T-helper 1 cell (primary cell): ENCODE measurements at regions not wholly inside any gene's neighbourhood (a gene's known extent, or its start where the extent isn't known, plus 50 kb on each side); places are given as distances from the start of the nearest gene placed in this dataset.

Experiments used
- DNase-seq, 5 donors: peaks; one replicate each; pipeline ENCODE4 v3.0.0-alpha.2; 2012 to 2020

DNA sequence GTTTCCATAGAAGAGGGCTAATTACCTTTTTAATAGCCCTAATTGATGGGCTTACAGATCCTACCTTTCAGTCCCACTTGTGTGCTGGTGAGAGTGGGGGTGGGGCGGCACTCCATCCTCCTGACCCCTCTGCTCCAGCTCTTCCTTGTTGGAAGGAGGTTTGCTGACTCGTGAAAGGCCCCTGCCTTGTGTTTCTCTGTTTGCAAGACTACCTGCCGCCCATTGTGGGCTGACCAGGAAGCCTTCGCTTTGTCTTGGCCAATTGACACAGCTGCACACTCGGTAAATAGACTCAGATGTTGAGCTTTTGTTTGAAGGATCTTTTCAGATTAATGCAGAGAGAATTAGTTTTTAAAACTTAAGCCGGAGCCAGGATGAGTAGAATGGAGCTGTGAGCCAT is 197.3 kb upstream of the HES1 start:
- no peak for DNase-seq

DNA sequence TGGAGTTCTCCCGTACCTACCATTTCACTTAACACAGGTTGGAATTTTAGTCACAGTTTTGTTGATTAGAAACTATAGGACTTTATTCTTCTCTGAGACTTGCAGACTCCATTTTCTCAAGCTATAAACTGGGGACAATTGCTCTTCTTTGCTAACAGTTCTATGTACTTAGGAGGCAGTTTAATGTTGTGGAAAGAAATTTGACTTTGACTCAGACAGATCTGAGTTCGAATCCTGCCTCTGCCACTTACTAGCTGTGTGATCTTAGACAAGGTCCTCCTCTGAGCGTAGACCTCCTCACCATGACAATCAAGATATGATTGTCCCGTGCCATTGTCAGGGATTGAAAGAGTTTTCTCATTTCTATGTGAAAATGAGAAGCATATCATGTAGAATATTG is 196.4 kb upstream of the HES1 start:
- no peak for DNase-seq

DNA sequence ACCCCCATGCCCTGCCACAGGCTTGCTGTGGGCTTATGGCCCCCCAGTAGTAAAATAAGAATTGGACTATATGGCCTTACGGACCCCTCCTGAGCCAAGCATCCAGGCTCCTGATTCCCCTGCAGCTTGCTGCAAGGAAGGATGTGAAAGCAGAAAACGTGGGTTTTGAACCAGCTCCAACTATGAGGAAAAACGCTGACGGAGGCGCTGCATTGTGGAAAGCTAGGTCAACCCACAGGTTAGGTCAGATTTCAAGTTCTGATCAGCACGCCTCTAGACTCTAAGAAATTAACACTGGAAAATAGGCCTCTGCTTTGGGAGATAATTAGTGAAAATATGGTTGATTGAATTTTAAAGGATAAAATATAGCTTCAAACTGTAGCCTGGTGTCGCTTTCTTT is 195.4 kb upstream of the HES1 start:
- DNase-seq, result no peak

DNA sequence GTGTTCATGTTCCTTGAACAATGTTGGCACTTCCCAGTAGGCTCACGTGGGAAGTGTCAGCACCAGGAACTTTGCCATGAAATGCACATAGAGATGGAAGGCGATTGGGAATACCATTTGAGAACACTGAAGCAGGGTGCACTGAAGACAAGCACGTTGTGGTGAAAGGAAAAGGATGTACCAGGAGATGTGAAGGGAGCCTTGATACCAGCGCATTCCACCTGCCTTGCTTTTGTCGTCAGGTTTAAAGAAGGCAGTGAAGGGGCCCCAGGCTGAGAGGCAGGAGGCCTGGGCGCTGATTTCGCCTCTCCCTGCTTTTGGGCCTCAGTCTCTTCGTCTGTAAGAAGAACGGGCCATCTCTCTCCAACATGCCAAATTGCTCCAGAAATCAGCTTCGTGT is 194.5 kb upstream of the HES1 start:
- no peak for DNase-seq

DNA sequence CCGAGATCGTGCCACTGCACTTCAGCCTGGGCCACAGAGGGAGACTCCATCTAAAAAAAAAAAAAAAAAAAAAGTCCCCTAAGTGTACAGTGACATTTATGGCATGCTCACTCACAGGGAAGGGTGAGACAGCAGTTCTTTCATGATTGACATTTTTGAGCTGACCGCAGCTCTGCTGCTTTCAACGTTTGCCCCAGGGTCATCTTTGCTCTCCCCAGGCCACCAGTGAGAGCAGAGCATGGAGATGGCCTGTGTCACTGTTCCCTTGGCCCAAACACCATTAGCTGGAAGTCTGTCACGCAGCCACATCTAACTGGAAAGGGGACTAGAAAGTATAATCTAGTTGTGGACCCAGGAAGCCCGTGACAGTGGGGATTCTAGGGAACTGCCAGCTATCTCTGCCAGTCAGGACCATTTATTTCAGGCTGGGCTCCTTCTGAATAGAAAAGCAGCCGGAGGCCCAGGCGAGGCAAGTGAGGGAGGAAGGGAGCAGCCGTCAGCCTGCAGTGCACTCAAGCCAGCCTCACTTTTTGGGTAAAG is 193.4 kb upstream of the HES1 start:
- no peak for DNase-seq

DNA sequence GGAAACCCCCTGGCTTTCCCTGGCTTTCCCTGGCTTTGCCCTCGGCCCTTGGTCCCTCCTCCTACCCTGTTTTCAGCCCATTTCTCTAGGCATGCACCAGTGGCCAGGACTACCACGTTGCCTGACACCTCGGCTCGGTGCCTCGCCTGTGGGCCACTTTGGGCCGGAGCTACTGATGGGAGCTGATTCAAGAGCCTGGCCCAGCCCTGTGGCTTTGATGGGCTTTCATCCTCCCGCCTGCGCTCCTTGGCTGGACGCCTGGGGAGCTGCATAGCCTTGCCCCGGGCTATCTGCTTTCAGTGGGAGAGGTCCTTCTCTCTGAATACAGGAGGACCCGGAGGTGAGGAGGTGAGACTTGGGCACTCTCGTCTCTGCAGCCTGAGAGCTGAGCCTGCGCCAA is 192.7 kb upstream of the HES1 start:
- no peak for DNase-seq

DNA sequence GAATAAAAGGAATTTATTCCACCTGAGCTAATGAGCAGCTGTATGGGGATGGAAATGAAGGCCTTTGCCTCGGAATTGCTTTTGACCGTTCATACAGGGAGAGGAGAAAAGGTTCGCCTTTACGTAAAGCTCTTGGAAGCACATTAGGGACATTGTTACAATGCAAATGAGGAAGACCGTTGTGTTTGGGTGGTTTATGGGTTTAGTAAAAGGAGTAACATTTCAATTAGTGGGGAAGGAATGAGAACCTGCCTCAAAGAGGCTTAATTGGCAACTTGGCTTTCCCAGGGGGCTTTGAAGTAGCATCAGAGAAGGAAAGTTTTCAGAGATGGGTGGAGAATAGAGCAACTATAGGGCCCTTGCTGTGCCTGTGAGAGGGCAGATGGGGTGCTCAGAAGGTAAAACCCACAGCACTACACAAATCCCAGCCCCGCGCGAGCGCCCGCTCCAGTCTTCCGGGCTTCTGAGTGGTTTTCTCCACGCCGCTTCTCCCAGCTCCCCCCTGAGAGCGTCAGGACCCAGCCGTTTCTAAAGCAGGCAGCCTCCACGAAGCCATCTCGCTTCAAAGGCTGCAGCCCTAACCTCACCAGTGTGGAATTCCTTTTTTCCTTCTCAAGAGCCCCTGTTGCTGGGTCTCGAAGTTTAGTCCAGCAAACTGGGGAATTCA is 192.0 kb upstream of the HES1 start:
- no peak for DNase-seq

DNA sequence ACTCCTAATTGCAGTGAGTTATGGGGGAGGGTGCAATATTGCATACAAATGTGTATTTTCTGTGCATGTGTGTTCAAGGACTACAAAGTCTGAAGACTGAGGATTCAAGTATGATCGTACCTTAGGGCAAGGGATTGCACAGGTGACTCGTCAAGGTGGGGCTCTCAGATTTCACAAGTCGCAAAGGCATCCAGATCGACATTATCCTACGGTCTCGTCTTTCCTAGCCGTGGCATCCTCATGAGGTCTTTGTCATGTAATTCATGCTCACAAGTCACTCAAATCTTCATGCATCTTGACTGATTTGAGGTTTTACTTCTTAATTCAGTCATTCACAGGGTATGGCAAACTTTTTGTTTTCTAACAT is 191.4 kb upstream of the HES1 start:
- no peak for DNase-seq

DNA sequence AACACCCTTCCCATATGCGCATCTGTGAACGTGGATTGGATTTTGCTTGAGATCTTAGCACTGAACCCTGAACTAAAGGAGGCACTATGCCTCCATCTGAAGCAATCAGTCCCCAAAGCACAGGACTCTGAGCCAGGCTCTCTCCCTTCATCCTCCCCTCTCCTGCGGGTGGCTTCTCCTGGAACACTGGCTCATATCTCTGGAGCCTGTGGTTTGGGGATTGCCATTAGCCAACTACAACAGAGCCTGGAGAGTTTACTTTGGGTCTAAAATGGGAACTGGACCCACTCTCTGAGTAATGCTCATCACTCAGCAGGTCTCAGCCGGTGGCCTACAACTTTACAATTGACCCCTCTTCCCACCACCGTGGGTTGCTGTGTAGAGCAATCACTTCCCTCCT is 190.8 kb upstream of the HES1 start:
- no peak for DNase-seq

DNA sequence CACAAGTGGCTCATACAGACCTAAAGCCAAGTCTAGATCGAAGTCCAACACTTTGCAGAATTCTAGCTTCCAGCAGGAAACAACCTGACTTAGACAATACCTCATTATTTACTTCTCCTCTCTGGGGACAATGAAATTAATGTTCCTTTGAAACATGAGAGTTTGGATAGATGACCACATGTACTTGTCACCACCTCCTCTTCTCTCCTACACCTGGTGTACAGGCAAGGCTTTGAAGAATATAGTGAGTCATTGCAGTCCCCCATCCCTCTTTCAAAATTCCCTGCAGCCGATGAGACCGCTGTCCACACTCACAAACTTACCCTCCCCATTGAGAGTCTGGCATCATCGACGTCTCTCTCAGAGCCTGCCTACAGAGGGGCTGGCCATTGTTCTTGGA is 189.0 kb upstream of the HES1 start:
- DNase-seq, result no peak

DNA sequence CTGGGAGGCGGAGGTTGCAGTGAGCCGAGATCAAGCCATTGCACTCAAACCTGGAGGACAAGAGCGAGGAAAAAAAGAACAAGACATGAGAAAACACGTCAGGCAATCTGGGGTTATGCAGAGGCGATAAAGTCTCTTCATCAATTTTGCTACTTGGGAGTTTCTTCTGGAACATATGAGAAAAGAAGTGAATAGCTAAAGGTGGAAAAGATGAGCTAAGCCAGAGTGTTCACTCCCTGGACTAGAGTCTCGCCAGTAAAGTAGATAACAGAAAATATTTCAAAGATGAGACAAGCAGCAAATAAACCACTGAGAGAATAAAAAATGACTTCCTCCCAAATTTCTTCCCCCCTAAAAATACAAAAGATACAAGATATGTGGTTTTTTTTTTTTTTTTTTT is 188.4 kb upstream of the HES1 start:
- DNase-seq, result no peak

DNA sequence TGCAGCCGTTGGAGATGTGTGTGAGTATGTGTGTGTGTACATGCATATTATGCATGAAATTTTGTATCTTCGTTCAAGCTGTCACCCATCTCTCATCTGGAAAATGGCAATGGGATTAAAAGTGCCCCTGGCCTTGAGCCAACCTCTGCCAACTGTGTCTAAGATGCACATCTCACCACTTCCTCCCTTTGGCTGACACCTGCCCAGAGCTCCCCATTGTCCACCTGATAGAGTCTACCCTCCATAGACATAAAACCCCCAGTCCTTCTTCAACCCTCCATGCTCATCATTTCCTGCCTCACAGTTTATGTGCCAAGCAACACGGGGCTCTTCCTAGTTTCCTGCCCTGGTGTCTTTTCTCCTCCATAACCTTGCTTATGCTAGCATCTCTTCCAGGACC is 187.5 kb upstream of the HES1 start:
- DNase-seq, result no peak

DNA sequence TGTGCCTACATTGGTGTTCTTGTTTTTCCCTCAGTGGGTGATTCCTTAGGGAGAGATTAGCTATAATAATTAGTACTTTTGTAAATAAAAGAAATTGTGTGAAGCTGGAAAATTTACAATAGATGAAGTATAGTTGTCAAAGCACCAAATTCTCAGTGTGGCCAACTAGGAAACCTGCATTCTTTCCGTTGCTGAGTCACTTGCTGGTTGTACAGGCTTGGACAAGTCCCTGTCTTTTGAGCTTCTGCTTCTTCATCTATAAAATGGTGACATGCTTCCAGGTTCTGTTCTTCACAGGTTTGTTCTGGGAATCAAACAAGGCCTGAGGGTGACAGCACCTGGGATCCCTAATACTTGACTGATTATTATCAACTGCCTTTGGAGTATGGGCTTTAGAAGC is 184.1 kb upstream of the HES1 start:
- no peak for DNase-seq

DNA sequence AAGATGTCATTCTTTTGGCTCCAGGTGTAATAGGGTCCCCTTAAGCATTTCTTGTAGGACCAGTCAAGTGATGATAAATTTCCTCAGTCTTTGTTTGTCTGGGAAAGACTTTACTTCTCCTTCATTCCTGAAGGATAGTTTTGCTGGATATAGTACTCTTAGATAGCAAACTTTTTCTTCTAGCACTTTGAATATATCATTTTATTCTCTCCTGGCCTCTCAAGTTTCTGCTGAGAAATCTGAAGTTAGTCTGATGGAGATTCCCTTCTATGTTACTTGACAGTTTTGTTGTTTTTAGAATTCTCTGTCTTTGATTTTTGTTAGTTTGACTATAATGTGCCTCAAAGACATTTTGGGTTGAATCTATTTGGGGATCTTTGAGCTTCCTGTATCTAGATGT is 181.2 kb upstream of the HES1 start:
- DNase-seq, result no peak

DNA sequence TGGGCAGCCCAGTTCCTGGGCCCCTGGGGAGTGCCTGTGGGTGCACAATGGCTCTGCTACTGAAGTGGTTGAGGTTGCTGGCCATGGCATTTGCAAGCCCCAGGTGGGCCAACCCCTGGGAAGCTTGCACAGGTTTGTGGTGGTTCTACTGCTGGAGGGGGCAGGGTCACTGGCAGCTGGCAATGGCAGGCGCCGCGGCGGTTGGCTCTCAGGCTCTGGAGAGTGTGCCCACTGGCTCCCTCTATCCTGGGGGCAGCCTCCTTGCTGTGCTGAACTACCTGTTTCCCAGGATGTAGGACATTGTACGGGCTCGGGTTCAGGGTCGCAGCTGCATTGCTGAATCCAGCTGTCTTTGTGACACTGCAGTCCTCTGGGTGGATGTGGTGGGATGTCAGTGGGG is 180.2 kb upstream of the HES1 start:
- DNase-seq, result no peak

DNA sequence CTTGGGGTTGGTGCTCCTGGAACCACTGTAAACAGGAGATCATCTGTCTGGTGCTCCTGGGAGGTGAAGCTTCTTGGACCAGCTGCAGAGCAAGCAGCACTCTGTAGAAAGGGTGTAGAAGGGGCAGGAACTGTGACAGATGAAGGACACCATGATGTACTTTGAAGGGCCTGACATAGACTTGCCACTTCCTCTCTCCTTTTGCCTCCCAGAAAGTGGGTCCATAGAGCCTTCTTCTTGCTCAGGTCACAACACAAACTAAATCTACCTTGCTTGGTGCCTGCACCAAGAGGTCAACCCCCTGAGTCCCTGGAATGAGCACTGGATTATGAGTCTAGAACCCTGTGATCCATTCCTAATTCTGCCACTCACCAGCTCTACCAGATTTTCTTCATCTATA is 176.1 kb upstream of the HES1 start:
- no peak for DNase-seq

DNA sequence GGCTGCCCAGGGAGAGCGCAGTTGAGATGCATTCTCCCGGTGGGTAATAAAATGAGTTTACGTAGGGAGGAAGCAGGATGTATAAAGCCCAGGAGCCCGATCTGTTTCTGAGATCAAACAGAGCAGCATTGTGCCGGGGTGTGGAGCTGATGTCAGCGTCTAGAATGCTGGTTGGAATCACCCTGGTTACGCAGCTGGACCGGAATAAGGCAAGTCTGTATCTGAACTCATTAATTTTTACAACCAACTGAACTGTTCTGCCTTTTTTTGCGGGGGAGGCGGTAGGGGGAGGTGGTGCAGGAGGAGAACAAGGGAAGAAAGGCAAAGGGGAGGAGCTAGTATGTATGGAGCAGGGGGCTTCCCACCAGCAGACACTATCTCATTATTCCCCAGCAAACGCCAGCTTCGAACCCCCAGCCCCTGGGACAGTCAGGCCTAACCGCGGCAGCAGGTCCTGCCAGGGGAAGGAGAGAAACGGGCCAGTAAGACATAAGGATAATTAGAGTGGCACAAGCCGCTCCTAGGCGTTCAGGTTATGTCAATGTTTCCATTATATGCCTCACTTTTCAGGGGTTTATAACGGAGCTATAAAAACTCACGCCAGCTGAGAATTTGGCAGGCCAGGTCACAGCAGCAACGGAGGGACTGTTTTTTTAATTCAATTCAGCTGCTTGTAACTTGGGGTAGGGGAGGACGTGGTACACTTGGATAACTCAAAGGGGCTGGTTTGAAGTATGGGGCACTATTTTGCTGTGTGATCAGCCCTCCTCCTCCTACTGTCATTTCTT is 175.3 kb upstream of the HES1 start:
- DNase-seq, result no peak

DNA sequence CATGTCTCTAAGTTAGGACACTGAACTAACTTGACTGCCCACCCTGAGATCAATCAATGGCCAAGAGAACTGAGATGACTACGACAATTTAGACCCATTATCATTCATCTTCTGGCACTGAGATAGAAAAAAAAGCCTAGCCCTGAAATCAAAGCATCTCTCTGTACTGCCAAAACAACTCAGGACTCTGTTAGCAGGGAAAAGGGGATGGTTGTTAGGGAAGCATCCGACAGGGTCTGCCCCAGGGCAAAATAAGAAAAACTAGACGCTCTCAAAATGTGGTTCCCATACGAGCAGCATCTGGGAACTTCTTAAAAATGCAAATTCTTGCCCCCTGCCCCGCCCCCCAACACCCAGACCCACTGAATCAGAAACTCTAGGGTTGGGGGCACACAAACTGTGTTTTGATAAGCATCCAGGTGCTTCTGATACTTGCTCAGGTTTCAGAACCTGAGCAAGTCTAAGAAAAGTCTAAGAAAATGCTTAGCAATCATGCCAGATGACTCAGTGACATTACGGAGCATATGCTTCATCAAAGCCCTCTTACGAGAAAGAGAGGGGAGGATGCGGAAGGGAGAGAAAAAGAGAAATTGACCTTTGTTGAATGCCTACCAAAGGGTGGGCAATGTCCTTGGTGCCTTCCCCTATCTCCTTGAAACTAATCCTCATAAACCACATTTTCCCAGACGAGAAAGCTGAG is 172.8 kb upstream of the HES1 start:
- peak in 1 of 5 donors; percentile 77 for DNase-seq

DNA sequence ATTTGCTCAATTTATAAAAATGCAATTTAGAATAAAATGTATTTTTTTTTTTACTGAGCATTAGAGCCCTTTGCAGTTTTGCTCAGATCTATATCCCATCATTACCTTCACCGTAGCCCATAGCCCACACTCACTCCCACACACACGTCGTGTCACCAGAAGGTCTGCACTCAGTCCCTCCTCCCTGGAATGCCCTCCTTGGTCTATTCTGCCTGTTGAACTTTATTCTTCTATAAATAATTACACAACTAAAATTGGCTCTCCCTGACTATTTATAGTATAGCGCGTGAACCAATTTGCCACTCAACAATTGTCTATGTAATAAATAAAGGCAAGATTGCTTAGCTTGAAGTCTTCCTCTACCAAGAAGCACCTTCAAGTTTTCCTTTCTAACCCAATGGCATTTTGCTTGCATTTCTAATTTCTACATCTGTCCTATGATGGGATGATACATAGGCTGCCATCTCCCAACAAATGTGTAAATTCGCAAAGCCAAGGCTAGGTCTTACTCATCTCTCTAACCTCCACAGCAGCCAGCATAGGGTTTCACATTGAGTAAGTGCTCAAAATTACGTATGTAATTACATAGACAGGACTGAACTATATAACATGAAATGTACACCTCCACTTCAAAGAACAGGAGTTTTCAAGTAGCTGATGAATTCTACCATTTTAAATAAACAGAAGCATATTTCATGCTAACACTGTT is 172.0 kb upstream of the HES1 start:
- peak in 1 of 5 donors; percentile 89 for DNase-seq

DNA sequence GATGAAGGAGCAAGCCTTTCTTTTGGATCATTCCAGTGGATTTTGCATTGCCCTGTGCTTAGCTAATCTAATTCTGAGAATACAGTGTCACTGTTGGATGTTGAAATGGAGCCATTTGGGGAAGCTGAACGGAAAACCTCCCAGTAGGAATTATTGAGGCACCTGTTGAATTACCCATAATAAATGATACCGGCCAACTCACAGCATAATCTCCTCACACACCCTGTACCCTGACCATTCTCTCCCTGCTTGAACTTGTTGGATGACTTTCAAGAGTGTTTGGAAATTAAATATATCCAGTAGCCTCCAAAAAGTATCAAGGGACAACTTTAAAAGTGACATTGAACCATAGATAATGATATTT is 171.4 kb upstream of the HES1 start:
- DNase-seq, result no peak

DNA sequence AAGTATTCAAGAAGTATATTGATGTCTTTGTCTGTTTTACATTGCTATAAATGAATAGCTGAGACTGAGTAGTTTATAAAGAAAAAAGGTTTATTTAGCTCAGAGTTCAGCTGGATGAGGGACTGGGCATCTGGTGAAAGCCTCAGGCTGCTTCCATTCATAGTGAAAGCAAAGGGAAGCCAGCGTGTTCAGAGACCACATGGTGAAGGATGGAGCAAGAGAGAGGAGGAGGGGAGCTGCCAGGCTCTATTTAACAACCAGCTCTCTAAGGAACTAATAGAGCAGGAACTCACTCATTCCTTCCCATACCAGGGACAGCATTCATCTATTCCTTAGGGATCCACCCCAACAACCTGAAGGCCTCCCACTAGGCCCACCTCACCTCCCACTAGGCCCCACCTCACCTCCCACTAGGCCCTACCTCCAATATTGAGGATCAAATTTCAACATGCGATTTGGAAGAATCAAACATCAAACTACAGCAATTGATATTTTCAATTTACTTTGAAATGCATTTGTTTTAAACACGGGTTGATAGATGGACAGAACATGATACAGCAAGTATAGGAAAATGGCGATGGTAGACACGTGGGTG is 167.5 kb upstream of the HES1 start:
- no peak for DNase-seq

DNA sequence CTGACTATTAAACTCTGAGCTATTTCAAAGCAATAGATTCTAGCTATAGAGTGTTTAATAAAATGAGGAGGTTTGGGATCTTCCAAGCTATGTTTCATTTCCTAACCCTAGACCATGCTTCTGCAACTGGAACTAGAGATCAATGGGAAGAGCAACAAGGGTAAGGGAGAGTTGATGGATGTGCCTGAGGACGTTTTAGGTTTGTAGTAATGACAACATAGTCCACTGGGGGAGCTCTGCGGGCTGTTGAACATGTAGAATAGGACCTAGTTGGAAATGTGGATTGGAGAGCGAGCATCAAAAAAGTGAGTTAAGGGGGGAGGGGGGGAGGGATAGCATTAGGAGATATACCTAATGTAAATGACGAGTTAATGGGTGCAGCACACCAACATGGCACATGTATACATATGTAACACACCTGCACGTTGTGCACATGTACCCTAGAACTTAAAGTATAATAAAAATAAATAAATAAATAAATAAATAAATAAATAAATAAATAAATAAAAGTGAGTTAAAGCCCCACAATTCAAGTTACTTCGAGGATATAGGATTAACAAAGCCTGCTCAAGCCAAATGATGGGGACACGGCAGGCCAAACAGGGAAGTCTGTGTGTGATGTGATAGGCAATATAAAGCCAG is 165.7 kb upstream of the HES1 start:
- DNase-seq, result peak in 1 of 5 donors; percentile 54
